ENCODE measurements at regions not wholly inside any gene's neighbourhood (a gene's known extent, or its start where the extent isn't known, plus 50 kb on each side); places are given as distances from the start of the nearest gene placed in this dataset.
A peak's percentile ranks its signal among the peaks of the same experiment; 100 is the strongest.

GRCh38 chr2:8266563-8266962, 415.3 kb upstream of the ID2 start:
- no peak for DNase-seq

- DNase-seq = no peak
Measured at GRCh38 chr2:8267048-8267447, 414.8 kb upstream of the ID2 start.

- no peak for DNase-seq
Measured at GRCh38 chr2:8267721-8268120, 414.1 kb upstream of the ID2 start.

GRCh38 chr2:8268172-8268783, 413.6 kb upstream of the ID2 start:
- DNase-seq = peak in 8 of 51 donors; percentile 10 to 54 (median 26)

GRCh38 chr2:8270699-8271098, 411.2 kb upstream of the ID2 start:
- no peak for DNase-seq

- DNase-seq = no peak
Measured at GRCh38 chr2:8271461-8271860, 410.4 kb upstream of the ID2 start.

GRCh38 chr2:8276026-8276425, 405.8 kb upstream of the ID2 start:
- DNase-seq = no peak

- peak in 19 of 51 donors; percentile 7 to 65 (median 21) for DNase-seq
Measured at GRCh38 chr2:8277921-8278571, 403.8 kb upstream of the ID2 start.

GRCh38 chr2:8278709-8279354, 403.0 kb upstream of the ID2 start:
- peak in 14 of 51 donors; percentile 5 to 50 (median 18) for DNase-seq

- DNase-seq = no peak
Measured at GRCh38 chr2:8279506-8279905, 402.4 kb upstream of the ID2 start.

- DNase-seq = no peak
Measured at GRCh38 chr2:8281234-8281633, 400.6 kb upstream of the ID2 start.

- DNase-seq = no peak
Measured at GRCh38 chr2:8281950-8282857, 399.7 kb upstream of the ID2 start.

- no peak for DNase-seq
Measured at GRCh38 chr2:8282858-8283252, 399.0 kb upstream of the ID2 start.

GRCh38 chr2:8285081-8285480, 396.8 kb upstream of the ID2 start:
- no peak for DNase-seq

- DNase-seq = no peak
Measured at GRCh38 chr2:8285898-8286297, 396.0 kb upstream of the ID2 start.

- no peak for DNase-seq
Measured at GRCh38 chr2:8288206-8288605, 393.6 kb upstream of the ID2 start.

GRCh38 chr2:8289111-8289510, 392.7 kb upstream of the ID2 start:
- no peak for DNase-seq

- DNase-seq = no peak
Measured at GRCh38 chr2:8290771-8291352, 391.0 kb upstream of the ID2 start.

GRCh38 chr2:8296306-8296705, 385.6 kb upstream of the ID2 start:
- DNase-seq = no peak

- no peak for DNase-seq
Measured at GRCh38 chr2:8297376-8298231, 384.3 kb upstream of the ID2 start.

- peak in 18 of 51 donors; percentile 5 to 43 (median 20) for DNase-seq
Measured at GRCh38 chr2:8298783-8299182, 383.1 kb upstream of the ID2 start.

Data from hypothalamus (tissue), 51 donors.